Heart left ventricle (tissue), 16 donors: ENCODE measurements at regions not wholly inside any gene's neighbourhood (a gene's known extent, or its start where the extent isn't known, plus 50 kb on each side); places are given as distances from the start of the nearest gene placed in this dataset.

Experiments
- ATAC-seq, 4 donors: fragments of 200-7000 bp; cut with Tn5 transposase; one replicate each; pipeline ENCODE4 v1.9.1; 2020 to 2022; ENCODE audit warnings: moderate library complexity in 4 of 4, mild to moderate bottlenecking in 3 of 4, moderate number of reproducible peaks in 1 of 4
- DNase-seq, 5 donors: peaks; one replicate each; pipeline ENCODE4 v3.0.0-alpha.2; 2020
- H3K27ac ChIP-seq, 12 donors: fragments of 200-600 bp; sonication (generic) in 4 of 12; one replicate each; pipeline versions ENCODE4 v1.5.0 to v1.8.0; 2016 to 2022; ENCODE audit warnings: mild to moderate bottlenecking in 2 of 12
- H3K27me3 ChIP-seq, 9 donors: fragments of 200-600 bp; sonication (generic) in 2 of 9; one replicate each; pipeline versions ENCODE4 v1.5.1 to v1.8.0; 2016 to 2022; ENCODE audit warnings: mild to moderate bottlenecking in 3 of 9
- H3K36me3 ChIP-seq, 9 donors: fragments of 200-600 bp; sonication (generic) in 2 of 9; one replicate each; pipeline versions ENCODE4 v1.5.0 to v1.8.0; 2018 to 2022; ENCODE audit warnings: mild to moderate bottlenecking in 2 of 9
- H3K4me1 ChIP-seq, 12 donors: fragments of 200-600 bp; sonication (generic) in 4 of 12; one replicate each; pipeline versions ENCODE4 v1.5.0 to v1.8.0; 2016 to 2022; ENCODE audit warnings: mild to moderate bottlenecking in 3 of 12
- H3K4me3 ChIP-seq, 12 donors: fragments of 200-600 bp; sonication (generic) in 4 of 12; one replicate each; pipeline versions ENCODE4 v1.5.0 to v1.8.0; 2017 to 2022; ENCODE audit warnings: mild to moderate bottlenecking in 9 of 12, moderate library complexity in 4 of 12
- H3K9me3 ChIP-seq, 12 donors: fragments of 200-600 bp; sonication (generic) in 4 of 12; one replicate each; pipeline versions ENCODE4 v1.5.0 to v1.8.0; 2016 to 2022; ENCODE audit warnings: mild to moderate bottlenecking in 1 of 12
- CTCF ChIP-seq, 12 donors: fragments of 200-600 bp; sonication (generic) in 4 of 12; IDR thresholded peaks; one replicate each; pipeline versions ENCODE4 v1.5.0 to v1.8.0; 2018 to 2022; ENCODE audit warnings: antibody characterized with exemption in 12 of 12, mild to moderate bottlenecking in 5 of 12
- POLR2A ChIP-seq, 2 donors: fragments of 450-650 bp; IDR thresholded peaks; one replicate each; pipeline ENCODE4 v1.6.1; 2017; ENCODE audit warnings: antibody characterized with exemption in 2 of 2, mild to moderate bottlenecking in 2 of 2, moderate library complexity in 2 of 2
- WGBS, 4 donors: extraction: QIAGEN DNeasy Blood & Tissue Kit in 2 of 4; methylation state at CpG; one replicate each; pipeline versions ENCODE4 v1.1.5 to v1.1.7; 2013 to 2018; 5-methylcytosine and 5-hydroxymethylcytosine counted together
- intact Hi-C, 10 donors: fragments of 100-400 bp; cut with DNase I; formaldehyde crosslinking; loops; one replicate each; pipeline versions ENCODE4 v1.11.1 to v1.14.2; 2022
- donor health status: ischemic (EF 13 %, LVEDD 7.1; RV severe dilation, severe dysfunction).
- donor health status: healthy with polysubstance abuse.
- donor health status: DM: no; HTN: yes; CAD: no.
- donor health status: DM: no; HTN: no; CAD: no.
- donor health status: ischemic (EF 25% LVEDD 6.9; RV normal size, moderate dysfunction).
- donor health status: ischemic (EF 25% LVEDD 5.7; RV mildly dilated, moderate dysfunction).
- donor health status: healthy.
- donor health status: DM: yes; HTN: yes; CAD: no.
- donor health status: ischemic (EF 35%, LVEDD 5.7; RV mildly dilated, moderate dysfunction).
- donor health status: nonischemic (EF 11% LVEDD 7.7; RV severe dilation, severe dysfunction).
- donor health status: DM: yes; HTN: yes; CAD: no.
- donor health status: PGD.
- donor health status: ischemic (EF 29% LVEDD 5.4; RV normal size, mild dysfunction).
- donor health status: nonischemic (EF 23%, LVEDD 6.1; RV moderate dilation, normal function).

- 78 to 83% (median 81%) methylated on average over 3 of the region's 3 CpGs for WGBS, 4 donors
- DNase-seq, result no peak
- no peak for ATAC-seq
- no peaks in the 10 kb centered on the region for H3K27me3 ChIP-seq
- peaks cover 0 to 3% (median 0%) of the 10 kb centered on the region in 12 donors for H3K9me3 ChIP-seq
- TF ChIP-seq CTCF (IDR thresholded peaks at IDR 0.05), result no peak
- TF ChIP-seq POLR2A (IDR thresholded peaks at IDR 0.05), result no peak
- H3K4me3 ChIP-seq, result no peak overlapping the region
- peaks cover 0 to 8% (median 0%) of the 10 kb centered on the region in 12 donors for H3K4me1 ChIP-seq
- H3K27ac ChIP-seq, result no peak overlapping the region
- no peaks in the 10 kb centered on the region for H3K36me3 ChIP-seq
- intact Hi-C loops, result no loop called here
Observed at GRCh38 chr4:79014230-79014629, 75.0 kb upstream of the PAQR3 start.

GRCh38 chr4:79013756-79014155, 74.5 kb upstream of the PAQR3 start:
- DNase-seq, result no peak
- intact Hi-C loops, result no loop called here
- WGBS, 4 donors, result 53 to 58% (median 55%) methylated on average over 3 of the region's 3 CpGs

GRCh38 chr4:78990938-78991810, 51.9 kb upstream of the PAQR3 start:
- 39 to 52% (median 45%) methylated on average over 4 of the region's 4 CpGs for WGBS, 4 donors
- Histone ChIP-seq H3K36me3 (no peaks in the 10 kb centered on the region), H3K27me3 (no peaks in the 10 kb centered on the region), H3K4me3 (no peak overlapping the region), H3K27ac (peak overlapping the region in 1 of 12 donors; percentile 4), H3K4me1 (no peaks in the 10 kb centered on the region), H3K9me3 (peaks cover 0 to 5% (median 0%) of the 10 kb centered on the region in 12 donors)
- TF ChIP-seq POLR2A (IDR thresholded peaks at IDR 0.05), result no peak
- no peak for TF ChIP-seq CTCF (IDR thresholded peaks at IDR 0.05)
- ATAC-seq (peak in 3 of 4 donors; percentile 54 to 60 (median 55)), DNase-seq (no peak)
- intact Hi-C loops, result no loop called here

More at GRCh38 chr4:79013756-79014155, 74.5 kb upstream of the PAQR3 start:
- no peaks in the 10 kb centered on the region for H3K27me3 ChIP-seq
- no peak for ATAC-seq
- no peak overlapping the region for H3K27ac ChIP-seq
- peaks cover 0 to 3% (median 0%) of the 10 kb centered on the region in 12 donors for H3K9me3 ChIP-seq
- H3K36me3 ChIP-seq, result no peaks in the 10 kb centered on the region
- no peak for TF ChIP-seq POLR2A (IDR thresholded peaks at IDR 0.05)
- TF ChIP-seq CTCF (IDR thresholded peaks at IDR 0.05), result no peak
- H3K4me3 ChIP-seq, result no peak overlapping the region
- H3K4me1 ChIP-seq, result peaks cover 0 to 8% (median 0%) of the 10 kb centered on the region in 12 donors

- intact Hi-C loops, result no loop called here
- Histone ChIP-seq H3K4me1 (no peaks in the 10 kb centered on the region), H3K36me3 (no peaks in the 10 kb centered on the region), H3K9me3 (no peaks in the 10 kb centered on the region), H3K27ac (no peak overlapping the region), H3K27me3 (no peaks in the 10 kb centered on the region), H3K4me3 (no peak overlapping the region)
- WGBS, 4 donors, result 67 to 76% (median 74%) methylated on average over 19 of the region's 19 CpGs
- TF ChIP-seq CTCF (IDR thresholded peaks at IDR 0.05) (no peak), POLR2A (IDR thresholded peaks at IDR 0.05) (no peak)
- ATAC-seq (no peak), DNase-seq (no peak)
Observed at GRCh38 chr4:78989697-78990270, 50.5 kb upstream of the PAQR3 start.
